ENCODE measurements at regions not wholly inside any gene's neighbourhood (a gene's known extent, or its start where the extent isn't known, plus 50 kb on each side); places are given as distances from the start of the nearest gene placed in this dataset.

GRCh38 chr6:3910106-3910663 is 61.0 kb downstream of the FAM50B start:
- TF ChIP-seq CTCF (IDR thresholded peaks at IDR 0.05) = no peak
- no peak for TF ChIP-seq POLR2AphosphoS5 (IDR thresholded peaks at IDR 0.05; ENCODE audit: insufficient read depth in 1 of 2, low read depth in 1 of 2)

Data from vagina (tissue), 2 donors.